HG02798 (cell line): ENCODE measurements at regions not wholly inside any gene's neighbourhood (a gene's known extent, or its start where the extent isn't known, plus 50 kb on each side); places are given as distances from the start of the nearest gene placed in this dataset.
"Not testable (repeated sequence)": the region's sequence is repeated elsewhere in the genome, so short reads cannot be mapped to it uniquely, and the experiment has no call there.

Experiments
- ATAC-seq: cut with Tn5 transposase; IDR thresholded peaks from one replicate; pipeline ENCODE4 v1.9.1; 2021; ENCODE audit warnings: mild to moderate bottlenecking; ENCODE audit not compliant: unreplicated experiment, poor library complexity

DNA sequence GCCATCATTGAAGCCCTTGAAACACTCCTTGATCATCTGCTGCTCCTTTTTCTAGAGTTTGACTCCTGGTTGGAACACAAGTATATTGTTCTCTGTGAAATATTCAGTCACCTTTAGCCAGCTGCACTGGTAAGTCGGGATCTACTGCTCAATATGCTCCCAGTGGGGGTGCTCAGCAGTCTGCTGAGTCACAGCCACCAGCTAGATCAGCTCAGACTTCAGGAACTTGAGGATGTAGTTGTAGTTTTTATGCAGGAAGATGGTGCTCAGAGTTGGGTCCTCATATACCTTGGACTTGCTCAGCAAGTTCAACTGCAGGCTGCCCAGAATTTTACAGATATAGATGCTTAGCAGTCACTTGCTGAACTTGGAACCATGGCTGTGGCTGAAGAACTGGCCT lies 202.5 kb upstream of the RPL34 start:
- ATAC-seq: no peak

- ATAC-seq: no peak
Measured at GRCh38 chr4:108416831-108417230, 203.5 kb upstream of the RPL34 start.

DNA sequence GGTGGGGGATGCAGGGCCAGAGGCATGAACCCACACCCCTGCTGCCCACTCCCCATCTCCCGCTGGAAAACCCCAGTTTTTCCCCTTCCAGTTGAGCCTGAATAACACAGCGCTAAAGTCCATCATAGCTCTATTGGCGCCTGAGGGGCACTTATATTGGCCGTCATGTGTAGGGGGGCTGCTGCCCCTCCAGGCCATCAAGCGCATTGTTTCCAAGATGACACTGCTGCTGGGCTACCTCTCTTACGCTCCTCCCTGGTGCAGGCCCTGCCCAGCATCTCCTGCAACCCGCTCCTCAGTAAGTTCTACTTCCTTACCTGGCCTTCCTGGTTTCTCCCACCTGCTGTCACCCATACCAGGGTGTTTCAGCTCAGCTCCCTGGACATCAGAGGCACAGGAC lies 205.0 kb upstream of the RPL34 start:
- no peak for ATAC-seq

DNA sequence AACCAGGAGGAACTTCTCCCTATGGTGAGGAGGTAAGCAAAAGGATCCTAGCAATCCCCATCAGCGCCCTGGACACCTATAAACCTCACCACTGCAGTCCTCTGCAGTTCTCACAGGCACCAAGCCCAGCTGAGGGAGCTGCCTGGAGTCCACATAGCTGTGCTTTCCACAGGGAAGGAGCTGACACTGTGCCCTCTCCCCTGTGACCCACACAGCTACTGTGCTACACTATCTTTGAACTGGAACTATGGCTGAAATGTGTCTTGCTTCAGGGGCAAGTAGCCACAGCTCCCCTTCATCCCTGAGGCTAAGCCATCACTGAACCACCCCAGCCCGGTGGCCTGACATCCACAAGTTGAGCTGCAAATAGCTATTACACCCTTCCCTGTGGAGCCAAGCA lies 208.5 kb upstream of the RPL34 start:
- no peak for ATAC-seq

DNA sequence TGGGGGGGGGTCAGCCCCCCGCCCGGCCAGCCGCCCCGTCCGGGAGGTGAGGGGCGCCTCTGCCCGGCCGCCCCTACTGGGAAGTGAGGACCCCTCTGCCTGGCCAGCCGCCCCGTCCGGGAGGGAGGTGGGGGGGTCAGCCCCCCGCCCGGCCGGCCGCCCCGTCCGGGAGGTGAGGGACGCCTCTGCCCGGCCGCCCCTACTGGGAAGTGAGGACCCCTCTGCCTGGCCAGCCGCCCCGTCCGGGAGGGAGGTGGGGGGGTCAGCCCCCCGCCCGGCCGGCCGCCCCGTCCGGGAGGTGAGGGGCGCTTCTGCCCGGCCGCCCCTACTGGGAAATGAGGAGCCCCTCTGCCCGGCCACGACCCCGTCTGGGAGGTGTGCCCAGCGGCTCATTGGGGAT lies 210.7 kb upstream of the RPL34 start:
- not testable (repeated sequence) for ATAC-seq

GRCh38 chr4:108405586-108405985 lies 214.8 kb upstream of the RPL34 start:
- no peak for ATAC-seq

DNA sequence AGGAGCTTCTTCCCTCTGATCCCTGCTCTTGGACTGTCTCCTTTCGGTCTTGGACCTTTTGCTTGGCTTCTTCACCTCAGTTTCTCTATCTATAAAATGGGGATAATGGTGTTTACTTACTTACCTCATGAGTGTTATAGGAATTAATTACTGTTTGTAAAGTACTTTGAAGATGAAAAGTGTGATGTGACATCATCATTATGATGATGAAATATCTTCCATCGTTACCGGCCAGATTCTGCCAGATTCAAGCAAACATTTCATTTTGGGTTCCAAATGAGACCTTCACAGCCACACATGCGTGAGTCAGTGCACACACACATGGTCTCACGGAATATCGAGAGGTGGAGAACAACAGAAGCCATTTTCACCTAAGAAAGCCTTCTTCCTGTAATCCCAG lies 220.1 kb upstream of the RPL34 start:
- ATAC-seq: no peak

- ATAC-seq: no peak
Measured at GRCh38 chr4:108399610-108400265, 220.6 kb upstream of the RPL34 start.

DNA sequence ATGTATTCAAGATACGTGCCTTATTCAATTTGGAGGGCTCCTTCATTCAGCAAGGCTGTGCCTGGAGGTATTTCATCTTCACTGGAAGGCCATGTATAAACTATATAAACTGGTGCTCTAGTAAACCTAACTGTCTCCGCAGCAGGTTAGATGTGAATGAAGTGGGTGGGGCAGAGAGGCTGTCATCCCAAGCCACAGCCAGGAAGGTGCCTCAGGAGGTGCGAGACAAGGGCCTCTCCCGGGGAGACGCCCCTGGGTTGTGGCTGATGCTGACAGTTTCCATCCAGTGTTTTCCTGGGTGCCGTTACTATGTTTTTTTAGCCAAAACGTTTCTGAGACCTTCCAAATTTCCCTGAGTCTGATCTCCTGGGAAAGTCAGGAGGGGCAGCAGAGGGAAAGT lies 221.5 kb upstream of the RPL34 start:
- no peak for ATAC-seq

DNA sequence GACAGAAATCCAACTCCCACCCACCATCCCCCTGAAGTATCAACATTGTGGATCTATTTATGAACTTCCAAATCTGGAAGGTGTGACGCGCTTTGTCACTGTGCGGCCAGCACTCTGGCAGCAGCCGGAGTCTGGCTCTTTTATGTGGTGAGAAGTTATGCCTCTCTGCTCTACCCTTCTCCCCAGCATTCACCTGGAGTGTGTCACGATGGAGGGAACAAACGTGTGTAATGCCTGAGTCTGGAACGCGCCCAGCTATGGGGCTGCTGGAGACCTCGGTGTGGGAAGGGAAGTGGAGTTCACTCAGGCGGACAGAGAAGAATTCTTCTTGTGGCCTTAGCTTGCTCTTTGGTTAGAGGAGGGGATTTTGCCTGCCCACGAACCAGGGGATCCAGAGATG lies 222.1 kb upstream of the RPL34 start:
- ATAC-seq: no peak

DNA sequence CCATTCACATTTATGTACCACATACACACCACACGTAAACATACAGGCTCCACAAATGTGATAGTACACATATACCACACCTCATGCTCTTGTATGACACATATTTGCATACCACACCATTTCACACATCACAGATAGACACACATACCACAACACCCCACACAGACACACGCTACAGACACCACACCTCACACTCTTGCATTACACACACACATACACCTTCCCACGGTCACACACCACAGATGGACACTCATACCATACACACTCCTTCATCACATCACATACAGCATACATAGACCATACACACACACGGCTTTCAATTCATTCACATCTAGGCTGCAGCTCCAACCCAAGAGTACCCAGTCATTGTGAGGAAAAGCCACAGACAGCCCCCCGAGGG lies 222.5 kb upstream of the RPL34 start:
- no peak for ATAC-seq

GRCh38 chr4:108396900-108397497 lies 223.4 kb upstream of the RPL34 start:
- no peak for ATAC-seq

GRCh38 chr4:108395786-108396185 lies 224.6 kb upstream of the RPL34 start:
- ATAC-seq: no peak

GRCh38 chr4:108393890-108394472 lies 225.2 kb upstream of the LEF1 start:
- no peak for ATAC-seq

DNA sequence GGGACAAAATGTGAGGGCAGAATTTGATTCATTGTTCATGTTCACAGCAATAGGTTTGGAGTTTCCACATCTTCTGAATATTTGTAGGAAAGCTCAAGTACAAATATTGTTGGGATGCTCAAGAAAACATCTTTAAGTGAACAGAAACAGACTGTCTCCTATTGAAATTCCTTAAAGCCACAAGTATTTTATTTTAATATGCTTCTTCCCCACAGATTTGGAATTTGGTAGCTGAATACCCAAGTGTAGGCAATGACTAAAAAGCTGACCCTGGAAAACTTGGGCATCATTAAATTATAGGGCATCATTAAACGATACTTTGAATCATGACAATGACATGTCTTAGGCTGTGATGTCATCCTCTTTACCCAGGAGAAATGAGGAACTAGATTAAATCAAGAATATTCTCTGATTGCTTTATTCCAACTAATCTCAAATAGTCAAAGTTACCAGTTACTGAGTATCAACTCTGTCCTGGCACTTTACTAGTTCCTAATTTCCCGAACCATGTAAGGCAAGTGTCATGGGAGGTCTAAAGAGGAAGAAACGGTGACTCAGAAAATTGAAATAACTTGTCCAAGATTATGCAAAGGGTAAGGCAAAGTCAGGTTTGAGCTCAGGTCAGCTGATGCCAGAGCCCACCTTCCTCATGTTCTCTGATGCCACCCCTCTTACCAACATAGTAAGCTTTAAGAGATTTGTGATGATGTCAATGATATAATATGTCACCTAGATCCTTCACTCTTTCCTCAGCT lies 223.1 kb upstream of the LEF1 start:
- no peak for ATAC-seq

- ATAC-seq: no peak
Measured at GRCh38 chr4:108385076-108385475, 216.3 kb upstream of the LEF1 start.

DNA sequence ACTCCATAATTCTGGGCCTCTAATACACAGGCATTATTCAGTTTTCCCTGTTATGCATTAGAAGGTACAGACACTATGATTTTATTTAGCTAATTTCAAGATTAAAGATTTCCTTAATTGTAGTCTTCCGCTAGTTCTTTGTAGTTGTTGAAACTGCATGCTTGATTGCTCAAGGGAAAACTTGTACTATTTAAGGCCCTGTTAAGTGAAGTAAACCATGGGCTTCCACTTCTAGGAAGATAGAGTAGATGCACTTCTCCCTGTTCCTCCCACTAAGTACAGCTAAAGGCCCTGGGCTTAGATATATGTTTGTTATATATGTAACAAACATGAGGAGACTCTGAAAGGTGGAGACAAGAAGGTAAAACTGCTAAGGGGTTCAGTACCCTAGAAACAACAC lies 215.8 kb upstream of the LEF1 start:
- no peak for ATAC-seq

- ATAC-seq: no peak
Measured at GRCh38 chr4:108383157-108383556, 214.4 kb upstream of the LEF1 start.

- no peak for ATAC-seq
Measured at GRCh38 chr4:108382751-108383150, 214.0 kb upstream of the LEF1 start.

- no peak for ATAC-seq
Measured at GRCh38 chr4:108378164-108378563, 209.4 kb upstream of the LEF1 start.

- no peak for ATAC-seq
Measured at GRCh38 chr4:108377021-108377420, 208.3 kb upstream of the LEF1 start.
